SK-N-SH treated with all-trans-retinoic acid at 6 μM for 48 hours (cell line): ENCODE measurements at regions not wholly inside any gene's neighbourhood (a gene's known extent, or its start where the extent isn't known, plus 50 kb on each side); places are given as distances from the start of the nearest gene placed in this dataset.

ENCODE experiments used
- CREB5 ChIP-seq: fragments of 250-450 bp; sonication (Bioruptor Pico); IDR thresholded peaks from 2 replicates; pipeline ENCODE4 v1.5.1; 2020; ENCODE audit warnings: low read depth, mild to moderate bottlenecking, moderate library complexity
- ISL1 ChIP-seq: fragments of 250-450 bp; sonication (Bioruptor Pico); IDR thresholded peaks from 2 replicates; pipeline ENCODE4 v2.1.2; 2022; ENCODE audit warnings: mild to moderate bottlenecking, moderate library complexity
- PATZ1 ChIP-seq: fragments of 250-450 bp; sonication (Bioruptor Pico); IDR thresholded peaks from 2 replicates; pipeline ENCODE4 v1.8.0; 2020; ENCODE audit warnings: mild to moderate bottlenecking, moderate library complexity, borderline replicate concordance
- TOX ChIP-seq: fragments of 250-450 bp; sonication (Bioruptor Pico); IDR thresholded peaks from 2 replicates; pipeline ENCODE4 v1.8.0; 2021; ENCODE audit warnings: mild to moderate bottlenecking, moderate library complexity, borderline replicate concordance
- ZFP30 ChIP-seq: fragments of 450-650 bp; formaldehyde crosslinking; IDR thresholded peaks from 2 replicates; pipeline ENCODE4 v1.5.0; 2022; ENCODE audit warnings: mild to moderate bottlenecking, moderate library complexity

GRCh38 chr21:38126666-38127303 lies 130.0 kb upstream of the KCNJ15 start:
- TF ChIP-seq TOX (CRISPR knock-in tag) (no peak), PATZ1 (CRISPR knock-in tag) (no peak), CREB5 (CRISPR knock-in tag) (no peak), ISL1 (no peak), ZFP30 (CRISPR knock-in tag) (no peak)
